Effector CD4-positive, alpha-beta T cell (primary cell): ENCODE measurements at regions not wholly inside any gene's neighbourhood (a gene's known extent, or its start where the extent isn't known, plus 50 kb on each side); places are given as distances from the start of the nearest gene placed in this dataset.

Experiments used
- DNase-seq: peaks from one replicate; pipeline ENCODE4 v3.0.0-alpha.2; 2020

- DNase-seq, result no peak
Observed at GRCh38 chr18:78927616-78928015, 52.0 kb upstream of the SALL3 start.

GRCh38 chr18:78928076-78928475 lies 51.5 kb upstream of the SALL3 start:
- DNase-seq, result no peak

GRCh38 chr18:78929516-78929915 lies 50.1 kb upstream of the SALL3 start:
- DNase-seq, result no peak
